Brain microvascular endothelial cell (primary cell): ENCODE measurements at regions not wholly inside any gene's neighbourhood (a gene's known extent, or its start where the extent isn't known, plus 50 kb on each side); places are given as distances from the start of the nearest gene placed in this dataset.
"Not testable (repeated sequence)": the region's sequence is repeated elsewhere in the genome, so short reads cannot be mapped to it uniquely, and the experiment has no call there.

Source experiments
- DNase-seq: peaks from one replicate; pipeline ENCODE4 v3.0.0-alpha.2; 2020
- H3K27ac ChIP-seq: fragments of 250-450 bp; sonication (Bioruptor Pico); 2 replicates; pipeline ENCODE4 v1.5.1; 2020; ENCODE audit warnings: mild to moderate bottlenecking, moderate library complexity
- H3K27me3 ChIP-seq: fragments of 250-450 bp; sonication (Bioruptor Pico); replicated peaks from 2 replicates; pipeline ENCODE4 v1.5.1; 2020; ENCODE audit warnings: mild to moderate bottlenecking
- H3K36me3 ChIP-seq: fragments of 250-450 bp; sonication (Bioruptor Pico); replicated peaks from 2 replicates; pipeline ENCODE4 v1.5.1; 2020; ENCODE audit warnings: mild to moderate bottlenecking
- H3K4me3 ChIP-seq: 2 replicates; pipeline ENCODE4 v1.5.1; 2011; ENCODE audit warnings: low read depth, mild to moderate bottlenecking, control low read depth, low read length, moderate library complexity
- CTCF ChIP-seq: IDR thresholded peaks from 2 replicates; pipeline ENCODE4 v1.5.1; 2011; ENCODE audit warnings: low read depth, mild to moderate bottlenecking, moderate library complexity, low read length, control low read depth, inconsistent platforms; ENCODE audit errors: missing control alignments
- in situ Hi-C: cut with HindIII; loops from 2 replicates; pipeline ENCODE4 v1.10.0; 2017; ENCODE audit warnings: low sequenced_read_pairs, low pct_ligation_motif_present

- no peaks in the 10 kb centered on the region for H3K27me3 ChIP-seq
- H3K4me3 ChIP-seq: no peak overlapping the region
- no peaks in the 10 kb centered on the region for H3K36me3 ChIP-seq
- no peak for TF ChIP-seq CTCF
- in situ Hi-C loops: no loop called here
- DNase-seq: no peak
- H3K27ac ChIP-seq: no peak overlapping the region
Measured at GRCh38 chr2:166773308-166773949, 114.9 kb upstream of the XIRP2 start.

- Histone ChIP-seq H3K27me3 (no peaks in the 10 kb centered on the region), H3K4me3 (no peak overlapping the region), H3K36me3 (no peaks in the 10 kb centered on the region), H3K27ac (no peak overlapping the region)
- no peak for DNase-seq
- no peak for TF ChIP-seq CTCF
- in situ Hi-C loops: no loop called here
Measured at GRCh38 chr2:166768393-166769123, 119.7 kb upstream of the XIRP2 start.

GRCh38 chr2:166766769-166767322, 121.4 kb upstream of the XIRP2 start:
- H3K27ac ChIP-seq, H3K36me3 ChIP-seq, H3K4me3 ChIP-seq, in situ Hi-C loops, DNase-seq, H3K27me3 ChIP-seq: not testable (repeated sequence)

GRCh38 chr2:166766220-166766619, 122.1 kb upstream of the XIRP2 start:
- in situ Hi-C loops: no loop called here
- H3K27me3 ChIP-seq: no peaks in the 10 kb centered on the region
- no peaks in the 10 kb centered on the region for H3K36me3 ChIP-seq
- H3K4me3 ChIP-seq: no peak overlapping the region
- TF ChIP-seq CTCF: no peak
- DNase-seq: no peak
- no peak overlapping the region for H3K27ac ChIP-seq

- DNase-seq: no peak
Measured at GRCh38 chr2:166765141-166765540, 123.1 kb upstream of the XIRP2 start.

More at GRCh38 chr2:166765141-166765540, 123.1 kb upstream of the XIRP2 start:
- Histone ChIP-seq H3K27me3 (no peaks in the 10 kb centered on the region), H3K27ac (no peak overlapping the region), H3K36me3 (no peaks in the 10 kb centered on the region), H3K4me3 (no peak overlapping the region)
- in situ Hi-C loops: no loop called here
- TF ChIP-seq CTCF: no peak
